Kidney (tissue), 13 donors: ENCODE measurements at regions not wholly inside any gene's neighbourhood (a gene's known extent, or its start where the extent isn't known, plus 50 kb on each side); places are given as distances from the start of the nearest gene placed in this dataset.
"Not testable (repeated sequence)": the region's sequence is repeated elsewhere in the genome, so short reads cannot be mapped to it uniquely, and the experiment has no call there.

Experiments used
- DNase-seq, 5 donors: peaks; one replicate each; pipeline ENCODE4 v3.0.0-alpha.2; 2013 to 2020
- FAIRE-seq: peaks from 2 replicates; lab custom pipeline; 2012; peaks lifted over from hg19 to GRCh38; lab: Jason Lieb, UNC
- H3K27ac ChIP-seq, 2 donors: one replicate each; pipeline ENCODE4 v1.7.0; 2013; ENCODE audit warnings: low read depth in 2 of 2, low read length in 2 of 2, inconsistent platforms in 1 of 2
- H3K27me3 ChIP-seq: one replicate; pipeline ENCODE4 v1.7.1; 2013; ENCODE audit warnings: low read length, inconsistent platforms; ENCODE audit not compliant: control insufficient read depth, insufficient read depth
- H3K36me3 ChIP-seq, 3 donors: one replicate each; pipeline versions ENCODE4 v1.7.0 to v1.7.1; 2013; ENCODE audit warnings: low read length in 3 of 3, control low read depth in 1 of 3, inconsistent platforms in 1 of 3; ENCODE audit not compliant: insufficient read depth in 3 of 3, control insufficient read depth in 2 of 3
- H3K4me1 ChIP-seq, 3 donors: one replicate each; pipeline versions ENCODE4 v1.7.0 to v1.7.1; 2013; ENCODE audit warnings: low read length in 3 of 3, inconsistent platforms in 1 of 3, low read depth in 1 of 3; ENCODE audit not compliant: control insufficient read depth in 2 of 3, insufficient read depth in 2 of 3
- H3K4me3 ChIP-seq, 3 donors: one replicate each; pipeline versions ENCODE4 v1.7.0 to v1.8.1; 2013; ENCODE audit warnings: low read length in 3 of 3, control low read depth in 1 of 3, inconsistent platforms in 1 of 3
- H3K9ac ChIP-seq, 3 donors: one replicate each; pipeline versions ENCODE4 v1.7.0 to v1.7.1; 2013; ENCODE audit warnings: low read length in 3 of 3, control low read depth in 1 of 3, inconsistent platforms in 1 of 3
- H3K9me3 ChIP-seq, 3 donors: one replicate each; pipeline versions ENCODE4 v1.7.0 to v1.7.1; 2013; ENCODE audit warnings: low read length in 3 of 3, control low read depth in 1 of 3, inconsistent platforms in 1 of 3; ENCODE audit not compliant: control insufficient read depth in 2 of 3, insufficient read depth in 1 of 3
- intact Hi-C: fragments of 100-400 bp; cut with DNase I; formaldehyde crosslinking; loops from one replicate; pipeline ENCODE4 v1.11.1; 2022
- TF ChIP-seq, protein P1 (sequence below): IDR thresholded peaks from 3 replicates; pipeline ENCODE4 v1.5.1; 2012; ENCODE audit warnings: mild to moderate bottlenecking, moderate library complexity, borderline replicate concordance; ENCODE audit not compliant: insufficient read depth; ENCODE audit errors: extremely low read depth
- donor health status: control.
- donor health status: control.
- donor health status: control.
- donor health status: control.
- donor health status: control.
- donor health status: DM: yes; HTN: yes; CAD: no.
- donor health status: Normal renal cell carcinoma (clear cell type).

- Histone ChIP-seq H3K9ac (no peak overlapping the region), H3K27me3 (no peaks in the 10 kb centered on the region), H3K4me3 (no peak overlapping the region), H3K36me3 (no peaks in the 10 kb centered on the region), H3K4me1 (no peaks in the 10 kb centered on the region), H3K9me3 (no peaks in the 10 kb centered on the region), H3K27ac (no peak overlapping the region)
- DNase-seq (no peak), FAIRE-seq (no peak)
- TF ChIP-seq, protein P1, sequence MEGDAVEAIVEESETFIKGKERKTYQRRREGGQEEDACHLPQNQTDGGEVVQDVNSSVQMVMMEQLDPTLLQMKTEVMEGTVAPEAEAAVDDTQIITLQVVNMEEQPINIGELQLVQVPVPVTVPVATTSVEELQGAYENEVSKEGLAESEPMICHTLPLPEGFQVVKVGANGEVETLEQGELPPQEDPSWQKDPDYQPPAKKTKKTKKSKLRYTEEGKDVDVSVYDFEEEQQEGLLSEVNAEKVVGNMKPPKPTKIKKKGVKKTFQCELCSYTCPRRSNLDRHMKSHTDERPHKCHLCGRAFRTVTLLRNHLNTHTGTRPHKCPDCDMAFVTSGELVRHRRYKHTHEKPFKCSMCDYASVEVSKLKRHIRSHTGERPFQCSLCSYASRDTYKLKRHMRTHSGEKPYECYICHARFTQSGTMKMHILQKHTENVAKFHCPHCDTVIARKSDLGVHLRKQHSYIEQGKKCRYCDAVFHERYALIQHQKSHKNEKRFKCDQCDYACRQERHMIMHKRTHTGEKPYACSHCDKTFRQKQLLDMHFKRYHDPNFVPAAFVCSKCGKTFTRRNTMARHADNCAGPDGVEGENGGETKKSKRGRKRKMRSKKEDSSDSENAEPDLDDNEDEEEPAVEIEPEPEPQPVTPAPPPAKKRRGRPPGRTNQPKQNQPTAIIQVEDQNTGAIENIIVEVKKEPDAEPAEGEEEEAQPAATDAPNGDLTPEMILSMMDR: no peak
- intact Hi-C loops: no loop called here
Measured at GRCh38 chr2:228522977-228523376, 341.5 kb upstream of the SPHKAP start.

DNA sequence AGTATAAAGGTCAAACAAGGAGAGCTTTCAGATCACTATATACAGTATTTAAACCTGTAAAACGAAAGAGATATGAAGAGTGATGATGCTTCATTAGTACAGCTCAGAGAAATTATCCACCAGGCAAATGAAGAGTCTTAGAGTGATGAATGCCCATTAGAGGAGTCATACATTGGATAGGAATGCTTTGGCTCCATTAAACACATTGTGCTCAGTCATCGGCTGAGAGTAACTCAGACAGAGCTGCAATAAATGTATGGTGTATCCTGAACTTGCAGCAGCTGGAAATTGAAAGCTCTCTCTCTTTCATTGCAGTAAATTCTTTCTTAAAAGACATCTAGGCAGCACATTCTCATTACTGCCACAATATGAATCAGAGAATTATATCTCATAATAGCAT is 340.8 kb upstream of the SPHKAP start:
- TF ChIP-seq, protein P1: no peak
- Histone ChIP-seq H3K4me1 (no peaks in the 10 kb centered on the region), H3K9ac (no peak overlapping the region), H3K36me3 (no peaks in the 10 kb centered on the region), H3K27ac (no peak overlapping the region), H3K27me3 (no peaks in the 10 kb centered on the region), H3K9me3 (no peaks in the 10 kb centered on the region), H3K4me3 (no peak overlapping the region)
- DNase-seq (no peak), FAIRE-seq (no peak)
- intact Hi-C loops: no loop called here

DNA sequence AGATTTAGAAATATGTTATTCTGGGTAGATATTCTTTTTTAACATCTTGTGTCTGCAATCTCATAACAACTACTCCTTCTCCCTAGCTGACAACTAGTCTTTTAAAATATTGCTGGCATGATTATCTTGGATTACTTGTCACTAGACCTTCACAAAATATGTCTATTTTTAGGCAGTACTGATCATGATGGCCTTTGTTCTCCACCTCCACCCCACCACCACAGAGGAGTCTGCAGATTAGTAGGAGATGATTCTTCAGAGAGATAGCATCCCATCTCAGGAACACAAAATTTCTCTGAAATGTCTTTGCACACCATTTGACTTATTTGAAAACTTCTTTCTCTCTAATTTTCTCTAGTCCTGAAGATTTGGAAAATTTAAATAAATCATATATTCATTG is 338.1 kb upstream of the SPHKAP start:
- intact Hi-C loops: no loop called here
- TF ChIP-seq, protein P1: no peak
- Histone ChIP-seq H3K9ac (no peak overlapping the region), H3K27me3 (no peaks in the 10 kb centered on the region), H3K36me3 (no peaks in the 10 kb centered on the region), H3K9me3 (no peaks in the 10 kb centered on the region), H3K4me3 (no peak overlapping the region), H3K27ac (no peak overlapping the region), H3K4me1 (no peaks in the 10 kb centered on the region)
- FAIRE-seq (no peak), DNase-seq (no peak)

DNA sequence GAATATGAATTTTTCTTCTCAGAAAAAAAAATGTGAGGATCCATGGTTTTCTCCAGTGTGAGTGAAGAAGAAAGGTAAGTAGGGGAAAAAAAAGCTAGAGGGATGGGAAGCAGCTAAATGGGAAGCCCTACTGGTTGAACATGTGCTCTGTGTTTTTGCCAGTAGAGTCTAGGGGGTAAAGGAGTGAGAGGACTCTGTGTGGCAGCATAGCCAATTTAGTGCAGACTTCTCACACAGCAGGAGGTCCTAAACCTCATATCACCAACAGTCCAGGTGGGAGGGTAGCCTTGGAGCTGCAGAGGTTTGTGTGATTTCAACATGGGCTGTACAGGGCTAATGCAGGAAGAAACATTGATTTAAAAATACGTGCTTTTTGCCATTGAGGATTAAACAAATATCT is 334.5 kb upstream of the SPHKAP start:
- intact Hi-C loops: no loop called here
- TF ChIP-seq, protein P1: no peak
- Histone ChIP-seq H3K27me3 (no peaks in the 10 kb centered on the region), H3K4me3 (no peak overlapping the region), H3K9ac (no peak overlapping the region), H3K36me3 (no peaks in the 10 kb centered on the region), H3K9me3 (no peaks in the 10 kb centered on the region), H3K4me1 (no peaks in the 10 kb centered on the region), H3K27ac (no peak overlapping the region)
- FAIRE-seq (no peak), DNase-seq (no peak)

DNA sequence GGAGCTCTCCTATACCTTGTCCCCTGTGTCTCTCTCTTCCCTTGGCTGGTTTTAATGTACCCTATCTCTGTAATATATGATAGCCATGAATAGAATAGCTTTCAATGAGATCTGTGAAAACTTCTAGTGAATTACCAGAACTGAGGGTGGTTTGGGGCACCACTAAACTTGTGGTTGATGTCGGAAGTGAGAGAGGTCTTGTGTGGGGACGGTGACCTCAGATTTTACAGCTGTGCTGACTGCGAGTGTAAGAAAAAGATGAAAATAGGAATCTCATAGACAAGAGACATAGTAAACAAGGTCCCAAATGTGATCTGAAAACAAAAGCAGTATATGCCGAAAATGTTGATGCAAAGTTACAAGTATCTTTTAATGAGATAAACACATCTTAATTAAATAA is 332.0 kb upstream of the SPHKAP start:
- H3K27me3 ChIP-seq, DNase-seq, H3K27ac ChIP-seq, H3K36me3 ChIP-seq, intact Hi-C loops, FAIRE-seq, H3K4me1 ChIP-seq, H3K4me3 ChIP-seq, H3K9me3 ChIP-seq, H3K9ac ChIP-seq: not testable (repeated sequence)
